K562 (cell line): ENCODE measurements at regions not wholly inside any gene's neighbourhood (a gene's known extent, or its start where the extent isn't known, plus 50 kb on each side); places are given as distances from the start of the nearest gene placed in this dataset.

ENCODE experiments used
- MGA ChIP-seq: fragments of 450-650 bp; IDR thresholded peaks from 2 replicates; pipeline ENCODE4 v1.6.1; 2016; ENCODE audit warnings: mild to moderate bottlenecking, moderate library complexity
- PBX2 ChIP-seq, 2 experiments: IDR thresholded peaks in 1 of 2; conservative IDR thresholded peaks in 1 of 2; 2 replicates each; pipeline ENCODE4 v1.6.1; 2016; ENCODE audit warnings: low read depth in 2 of 2, mild to moderate bottlenecking in 1 of 2, missing compliant biosample characterization in 1 of 2, missing genetic modification characterization in 1 of 2, moderate library complexity in 1 of 2
- RFX5 ChIP-seq: IDR thresholded peaks from 2 replicates; pipeline ENCODE4 v1.6.1; 2011; ENCODE audit warnings: low read depth, mild to moderate bottlenecking, improper control_type of control experiment, low read length

DNA sequence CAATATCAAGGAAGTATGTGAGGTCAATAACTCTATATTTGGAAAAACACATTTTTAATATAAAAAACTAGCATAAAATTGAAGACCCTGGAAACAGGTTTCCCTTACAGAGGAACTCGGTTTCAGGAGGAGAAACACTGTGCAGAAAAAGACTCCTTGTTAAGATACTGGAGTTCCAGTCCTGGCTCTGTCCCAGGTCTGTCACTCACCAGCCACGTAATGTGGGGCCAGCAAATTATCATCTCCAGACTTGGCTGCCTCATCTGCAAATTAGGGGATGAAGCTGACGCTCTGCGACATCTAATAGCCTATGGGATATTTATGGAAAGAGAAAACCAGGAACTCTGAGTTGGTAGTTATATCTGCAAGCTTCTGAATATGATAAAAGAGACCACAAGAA, 702.7 kb downstream of the EPHA7 start (continued):
- TF ChIP-seq MGA (no peak), PBX2 (CRISPR knock-in tag; IDR thresholded peaks at IDR 0.05; ENCODE audit: low read depth) (no peak), PBX2 (tag; conservative IDR thresholded peaks at IDR 0.05; ENCODE audit: low read depth) (no peak), RFX5 (no peak)
